PFSK-1 (cell line): ENCODE measurements at regions not wholly inside any gene's neighbourhood (a gene's known extent, or its start where the extent isn't known, plus 50 kb on each side); places are given as distances from the start of the nearest gene placed in this dataset.

ENCODE experiments used
- FOXP2 ChIP-seq: optimal IDR thresholded peaks from 2 replicates; pipeline ENCODE3; 2011; ENCODE audit warnings: borderline replicate concordance, control low read depth, inconsistent platforms; ENCODE audit not compliant: insufficient read depth; ENCODE audit errors: extremely low read length, extremely low read depth
- POLR2AphosphoS5 ChIP-seq: IDR thresholded peaks from 2 replicates; pipeline ENCODE4 v1.6.1; 2012; ENCODE audit warnings: low read depth, mild to moderate bottlenecking, control low read depth, low read length, moderate library complexity
- REST ChIP-seq, 2 experiments: IDR thresholded peaks; 2 replicates each; pipeline versions ENCODE4 v1.6.1 to v1.8.0; 2011 to 2012; ENCODE audit warnings: low read depth in 2 of 2, low read length in 2 of 2, control low read depth in 1 of 2, inconsistent platforms in 1 of 2, mild to moderate bottlenecking in 1 of 2, moderate library complexity in 1 of 2; ENCODE audit not compliant: insufficient read depth in 1 of 2
- SIN3A ChIP-seq: IDR thresholded peaks from 2 replicates; pipeline ENCODE4 v1.6.1; 2012; ENCODE audit warnings: mild to moderate bottlenecking, low read length, moderate library complexity, borderline replicate concordance; ENCODE audit not compliant: insufficient read depth
- TAF1 ChIP-seq: IDR thresholded peaks from 2 replicates; pipeline ENCODE4 v1.6.1; 2012; ENCODE audit warnings: low read length, control low read depth, borderline replicate concordance; ENCODE audit not compliant: insufficient read depth

GRCh38 chr2:11904029-11904428, 157.6 kb downstream of the LPIN1 start:
- no peak for TF ChIP-seq TAF1
- TF ChIP-seq SIN3A = no peak
- TF ChIP-seq POLR2AphosphoS5 = no peak
- TF ChIP-seq FOXP2 = no peak
- TF ChIP-seq REST (IDR thresholded peaks at IDR 0.05; ENCODE audit: insufficient read depth in 1 of 2, low read depth in 2 of 2, low read length in 2 of 2) = no peak

- no peak for TF ChIP-seq TAF1
- TF ChIP-seq POLR2AphosphoS5 = no peak
- TF ChIP-seq SIN3A = no peak
- no peak for TF ChIP-seq REST (IDR thresholded peaks at IDR 0.05; ENCODE audit: insufficient read depth in 1 of 2, low read depth in 2 of 2, low read length in 2 of 2)
- no peak for TF ChIP-seq FOXP2
These were observed 158.5 kb downstream of the LPIN1 start for GRCh38 chr2:11904941-11905340.

- TF ChIP-seq SIN3A (no peak), TAF1 (no peak), POLR2AphosphoS5 (no peak), REST (IDR thresholded peaks at IDR 0.05; ENCODE audit: insufficient read depth in 1 of 2, low read depth in 2 of 2, low read length in 2 of 2) (no peak), FOXP2 (no peak)
These were observed 160.8 kb downstream of the LPIN1 start for GRCh38 chr2:11907190-11907589.

GRCh38 chr2:11910971-11911370, 164.5 kb downstream of the LPIN1 start:
- TF ChIP-seq REST (IDR thresholded peaks at IDR 0.05; ENCODE audit: insufficient read depth in 1 of 2, low read depth in 2 of 2, low read length in 2 of 2) (no peak), TAF1 (no peak), POLR2AphosphoS5 (no peak), FOXP2 (no peak), SIN3A (no peak)

GRCh38 chr2:11912980-11913379, 166.5 kb downstream of the LPIN1 start:
- TF ChIP-seq FOXP2 (no peak), POLR2AphosphoS5 (no peak), SIN3A (no peak), TAF1 (no peak), REST (IDR thresholded peaks at IDR 0.05; ENCODE audit: insufficient read depth in 1 of 2, low read depth in 2 of 2, low read length in 2 of 2) (no peak)
